Muscle layer of duodenum (tissue), 2 donors: ENCODE measurements at regions not wholly inside any gene's neighbourhood (a gene's known extent, or its start where the extent isn't known, plus 50 kb on each side); places are given as distances from the start of the nearest gene placed in this dataset.

ENCODE experiments used
- H3K27ac ChIP-seq: one replicate; pipeline ENCODE4 v1.7.0; 2013; ENCODE audit warnings: mild to moderate bottlenecking, low read length
- H3K27me3 ChIP-seq: one replicate; pipeline ENCODE4 v1.7.0; 2013; ENCODE audit warnings: low read depth, mild to moderate bottlenecking, control low read depth, low read length
- H3K36me3 ChIP-seq, 2 donors: one replicate each; pipeline ENCODE4 v1.7.0; 2013; ENCODE audit warnings: low read length in 2 of 2, control low read depth in 1 of 2, mild to moderate bottlenecking in 1 of 2; ENCODE audit not compliant: insufficient read depth in 2 of 2, control insufficient read depth in 1 of 2
- H3K4me1 ChIP-seq, 2 donors: one replicate each; pipeline ENCODE4 v1.7.0; 2013; ENCODE audit warnings: low read length in 2 of 2, mild to moderate bottlenecking in 2 of 2, control low read depth in 1 of 2, moderate library complexity in 1 of 2; ENCODE audit not compliant: insufficient read depth in 2 of 2, control insufficient read depth in 1 of 2
- H3K4me3 ChIP-seq, 2 donors: one replicate each; pipeline ENCODE4 v1.7.0; 2013; ENCODE audit warnings: low read length in 2 of 2, low read depth in 1 of 2, mild to moderate bottlenecking in 1 of 2
- H3K9me3 ChIP-seq, 2 donors: one replicate each; pipeline ENCODE4 v1.7.0; 2013; ENCODE audit warnings: low read length in 2 of 2, control low read depth in 1 of 2, mild to moderate bottlenecking in 1 of 2; ENCODE audit not compliant: control insufficient read depth in 1 of 2
- donor health status: healthy.

DNA sequence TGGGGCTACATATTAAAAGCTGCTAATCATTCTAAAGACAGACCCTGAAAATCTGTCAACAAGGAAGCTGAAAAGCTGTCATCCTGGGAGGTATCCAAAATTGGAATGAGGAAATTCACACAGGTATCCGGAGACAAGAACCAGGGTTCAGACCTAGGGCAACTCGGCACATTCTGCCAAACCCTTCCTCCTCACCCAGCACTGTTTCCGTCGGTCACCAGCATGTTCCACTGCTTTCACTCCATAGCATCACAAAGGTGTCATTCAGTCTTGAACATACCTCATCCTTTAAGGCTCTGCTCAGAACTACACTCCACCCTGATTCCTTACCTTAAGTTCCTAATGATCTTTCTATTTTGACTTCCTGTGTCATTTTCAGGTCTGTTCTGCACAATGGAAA, 153.1 kb upstream of the RASA1 start:
- no peak overlapping the region for H3K27ac ChIP-seq

DNA sequence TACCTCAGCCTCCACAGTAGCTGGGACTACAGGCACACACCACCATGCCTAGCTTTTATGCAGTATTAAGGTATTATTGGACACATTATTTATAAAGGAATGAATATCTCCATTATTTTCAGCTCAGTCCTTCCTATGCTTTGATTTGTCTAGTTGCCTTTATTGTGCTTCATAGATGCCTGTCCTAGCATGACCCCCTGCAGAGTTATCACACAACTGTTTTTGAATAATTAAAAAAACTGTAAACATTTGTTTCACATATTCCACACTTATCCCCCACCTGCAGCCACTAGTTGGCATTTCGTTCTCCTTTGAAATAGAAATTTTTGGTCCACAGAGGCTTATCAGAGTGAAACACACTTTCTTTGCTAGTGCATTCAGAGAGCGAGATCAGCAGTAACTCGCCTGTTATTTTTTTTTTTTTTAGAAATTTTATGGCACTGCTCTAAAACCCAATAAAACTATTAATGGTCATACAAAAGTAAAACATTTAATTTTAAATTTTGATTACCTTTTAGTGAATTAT, 151.8 kb upstream of the RASA1 start:
- H3K36me3 ChIP-seq: no peaks in the 10 kb centered on the region
- H3K27me3 ChIP-seq: no peaks in the 10 kb centered on the region
- no peaks in the 10 kb centered on the region for H3K9me3 ChIP-seq
- H3K4me3 ChIP-seq: no peak overlapping the region
- no peak overlapping the region for H3K27ac ChIP-seq
- H3K4me1 ChIP-seq: no peaks in the 10 kb centered on the region

More for the DNA sequence above, 153.1 kb upstream of the RASA1 start:
- H3K27me3 ChIP-seq: no peaks in the 10 kb centered on the region
- H3K9me3 ChIP-seq: no peaks in the 10 kb centered on the region
- no peak overlapping the region for H3K4me3 ChIP-seq
- no peaks in the 10 kb centered on the region for H3K36me3 ChIP-seq
- no peaks in the 10 kb centered on the region for H3K4me1 ChIP-seq

DNA sequence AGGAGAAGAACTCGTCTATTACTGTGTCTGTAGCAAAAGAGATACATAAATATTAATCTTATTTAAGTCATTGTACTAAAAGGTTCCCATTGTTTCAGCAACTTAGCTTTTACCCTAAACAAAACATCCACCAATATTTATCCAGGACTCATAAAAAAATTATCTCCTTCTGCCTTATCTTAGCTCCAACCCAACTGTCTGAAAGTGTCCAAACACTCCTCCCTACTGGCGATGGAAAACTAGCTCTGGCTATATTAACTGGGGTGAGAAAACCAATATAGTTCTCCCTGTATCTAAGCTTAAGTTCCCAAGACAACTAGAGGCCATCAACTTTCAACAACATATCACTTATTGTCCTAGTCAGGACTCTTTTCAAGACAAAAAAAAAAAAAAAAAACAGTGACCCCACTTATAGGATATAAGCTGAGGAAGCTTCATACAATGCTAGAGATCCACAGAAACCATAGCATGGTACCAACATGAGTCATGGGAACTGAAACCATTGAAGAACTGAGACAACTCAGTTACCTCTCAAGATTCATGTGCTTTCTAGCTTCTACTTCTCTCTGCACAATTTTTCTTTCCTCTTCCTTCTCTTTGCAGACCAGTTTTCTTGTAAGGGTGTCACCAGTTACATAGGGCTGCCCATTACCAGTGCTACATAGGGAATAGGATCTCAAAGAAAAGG, 150.7 kb upstream of the RASA1 start:
- no peaks in the 10 kb centered on the region for H3K4me1 ChIP-seq
- no peaks in the 10 kb centered on the region for H3K36me3 ChIP-seq
- no peaks in the 10 kb centered on the region for H3K27me3 ChIP-seq
- H3K9me3 ChIP-seq: no peaks in the 10 kb centered on the region
- no peak overlapping the region for H3K4me3 ChIP-seq
- H3K27ac ChIP-seq: no peak overlapping the region

DNA sequence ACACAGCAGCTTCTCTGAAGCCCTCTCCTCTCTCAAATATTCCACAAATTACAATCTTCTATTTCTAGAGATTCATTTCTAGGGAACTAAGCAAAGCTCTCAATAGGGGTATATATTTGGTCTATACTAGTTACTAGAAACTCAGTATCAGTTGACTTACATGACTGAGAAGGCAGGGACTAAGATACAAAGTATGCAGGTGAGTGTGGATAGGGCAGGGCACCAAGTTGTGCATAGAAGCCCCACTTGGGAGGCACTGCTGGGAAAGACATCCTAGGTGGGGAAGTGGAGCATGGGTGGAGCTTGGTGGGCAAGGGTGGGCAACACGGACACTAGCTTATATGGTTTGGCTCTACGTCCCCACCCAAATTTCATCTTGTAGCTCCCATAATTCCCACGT, 148.1 kb upstream of the RASA1 start:
- Histone ChIP-seq H3K36me3 (no peaks in the 10 kb centered on the region), H3K4me3 (no peak overlapping the region), H3K9me3 (no peaks in the 10 kb centered on the region), H3K27me3 (no peaks in the 10 kb centered on the region), H3K27ac (no peak overlapping the region), H3K4me1 (no peaks in the 10 kb centered on the region)

DNA sequence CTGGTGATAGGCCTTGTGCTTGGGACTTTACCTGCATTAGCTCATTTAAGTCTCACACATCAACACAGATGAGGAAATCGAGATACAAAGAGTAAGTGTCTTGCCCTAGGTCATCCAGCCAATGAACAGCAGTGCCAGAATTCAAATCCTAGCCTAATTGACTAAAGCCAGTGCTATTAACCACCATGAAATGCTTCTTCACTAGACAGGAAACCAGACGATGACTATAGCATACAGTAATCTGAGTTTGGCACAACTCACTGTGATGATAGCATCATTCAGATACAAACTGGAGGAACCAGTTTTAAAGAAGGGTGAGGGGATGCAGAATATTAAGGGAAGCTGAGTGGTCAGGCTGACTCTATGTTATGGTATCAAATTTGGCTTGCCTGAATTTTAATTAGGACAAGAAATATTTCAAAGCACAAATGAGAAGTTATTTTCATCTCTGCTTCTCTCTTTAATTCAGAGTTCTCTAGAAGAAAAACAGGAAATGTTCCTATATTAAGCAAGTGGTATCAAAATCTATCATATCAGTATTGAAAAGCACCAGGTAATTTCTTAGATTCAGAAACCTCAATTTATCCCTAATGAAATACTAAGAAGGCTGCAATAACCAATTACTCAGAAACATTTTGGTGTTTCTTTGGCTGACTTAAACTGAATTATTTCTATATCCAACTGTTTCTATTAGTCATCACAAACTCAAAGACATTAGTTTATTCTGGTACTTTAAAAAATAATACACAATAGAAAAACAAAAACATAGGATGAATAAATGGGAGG, 147.0 kb upstream of the RASA1 start:
- Histone ChIP-seq H3K36me3 (no peaks in the 10 kb centered on the region), H3K9me3 (no peaks in the 10 kb centered on the region), H3K27ac (no peak overlapping the region), H3K27me3 (no peaks in the 10 kb centered on the region), H3K4me1 (no peaks in the 10 kb centered on the region), H3K4me3 (no peak overlapping the region)

DNA sequence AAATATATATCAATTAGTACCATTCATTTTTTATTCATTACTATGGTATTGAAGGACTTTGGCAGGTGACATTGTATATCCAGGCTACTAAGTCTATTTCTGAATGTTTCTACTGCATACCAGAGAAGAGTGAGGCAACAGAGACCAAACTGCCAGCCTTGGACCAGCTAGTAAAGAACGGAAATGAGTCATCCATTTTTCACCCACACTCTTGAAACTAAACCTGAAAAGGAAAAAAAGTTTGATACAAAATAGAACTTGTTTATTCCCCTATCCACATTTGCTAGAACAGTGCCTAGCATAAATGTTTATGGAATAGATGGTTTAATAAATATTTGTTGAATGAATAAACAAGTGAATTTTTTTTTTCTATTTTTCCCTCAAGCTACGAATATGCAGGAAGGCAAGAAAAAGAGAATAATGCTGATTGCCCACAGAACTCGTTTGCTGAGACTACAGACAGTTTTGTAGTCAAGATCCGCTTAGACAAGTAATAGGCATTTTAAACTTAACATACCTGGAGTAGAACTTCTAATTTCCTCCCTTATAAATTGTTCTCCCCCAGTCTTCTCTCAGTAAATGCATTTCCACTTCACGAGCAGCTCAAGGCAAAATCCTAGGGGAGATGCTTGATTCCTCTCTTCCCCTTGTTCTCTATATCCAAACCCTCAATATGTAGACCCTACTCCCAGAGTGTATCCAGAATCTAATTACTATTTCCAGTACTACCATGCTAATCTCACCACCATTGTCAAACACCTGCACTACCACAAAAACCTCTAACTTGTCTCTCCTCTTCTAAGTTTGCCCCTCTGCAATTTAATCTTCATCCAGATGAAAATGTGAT, 146.2 kb upstream of the RASA1 start:
- Histone ChIP-seq H3K9me3 (no peaks in the 10 kb centered on the region), H3K27me3 (no peaks in the 10 kb centered on the region), H3K4me1 (no peaks in the 10 kb centered on the region), H3K4me3 (no peak overlapping the region), H3K36me3 (no peaks in the 10 kb centered on the region), H3K27ac (peak overlapping the region; percentile 24)

- Histone ChIP-seq H3K36me3 (no peaks in the 10 kb centered on the region), H3K4me1 (no peaks in the 10 kb centered on the region), H3K27me3 (no peaks in the 10 kb centered on the region), H3K27ac (peak overlapping the region; percentile 24), H3K4me3 (no peak overlapping the region), H3K9me3 (no peaks in the 10 kb centered on the region)
Measured at GRCh38 chr5:87122151-87122977, 145.3 kb upstream of the RASA1 start.

GRCh38 chr5:87125766-87126165, 141.9 kb upstream of the RASA1 start:
- H3K27ac ChIP-seq: no peak overlapping the region
- no peaks in the 10 kb centered on the region for H3K4me1 ChIP-seq
- no peaks in the 10 kb centered on the region for H3K27me3 ChIP-seq
- H3K9me3 ChIP-seq: no peaks in the 10 kb centered on the region
- no peaks in the 10 kb centered on the region for H3K36me3 ChIP-seq
- no peak overlapping the region for H3K4me3 ChIP-seq

GRCh38 chr5:87126869-87127268, 140.8 kb upstream of the RASA1 start:
- H3K36me3 ChIP-seq: no peaks in the 10 kb centered on the region
- H3K27me3 ChIP-seq: no peaks in the 10 kb centered on the region
- H3K4me1 ChIP-seq: no peaks in the 10 kb centered on the region
- no peak overlapping the region for H3K27ac ChIP-seq
- no peaks in the 10 kb centered on the region for H3K9me3 ChIP-seq
- H3K4me3 ChIP-seq: no peak overlapping the region

GRCh38 chr5:87127426-87127825, 140.3 kb upstream of the RASA1 start:
- Histone ChIP-seq H3K36me3 (no peaks in the 10 kb centered on the region), H3K27ac (no peak overlapping the region), H3K27me3 (no peaks in the 10 kb centered on the region), H3K9me3 (no peaks in the 10 kb centered on the region), H3K4me3 (no peak overlapping the region), H3K4me1 (no peaks in the 10 kb centered on the region)
